Liver (tissue), 8 donors: ENCODE measurements at regions not wholly inside any gene's neighbourhood (a gene's known extent, or its start where the extent isn't known, plus 50 kb on each side); places are given as distances from the start of the nearest gene placed in this dataset.

Experiments
- DNase-seq: peaks from one replicate; pipeline ENCODE4 v3.0.0-alpha.2; 2017; ENCODE audit warnings: low spot score
- H3K27ac ChIP-seq, 2 donors: one replicate each; pipeline ENCODE4 v1.7.0; 2013; ENCODE audit warnings: inconsistent platforms in 2 of 2, low read length in 2 of 2, control low read depth in 1 of 2, low read depth in 1 of 2, mild to moderate bottlenecking in 1 of 2
- H3K27me3 ChIP-seq, 4 donors: one replicate each; pipeline versions ENCODE4 v1.6.1 to v1.7.0; 2013; ENCODE audit warnings: low read length in 3 of 4, inconsistent platforms in 1 of 4, mild to moderate bottlenecking in 1 of 4, moderate library complexity in 1 of 4; ENCODE audit not compliant: control insufficient read depth in 4 of 4, insufficient read depth in 4 of 4
- H3K36me3 ChIP-seq, 4 donors: one replicate each; pipeline versions ENCODE4 v1.6.1 to v1.7.0; 2013; ENCODE audit warnings: low read length in 3 of 4, mild to moderate bottlenecking in 3 of 4, low read depth in 1 of 4, moderate library complexity in 1 of 4; ENCODE audit not compliant: control insufficient read depth in 4 of 4, insufficient read depth in 3 of 4
- H3K4me1 ChIP-seq, 4 donors: one replicate each; pipeline versions ENCODE4 v1.6.1 to v1.7.0; 2013; ENCODE audit warnings: low read length in 3 of 4, mild to moderate bottlenecking in 3 of 4, moderate library complexity in 1 of 4; ENCODE audit not compliant: control insufficient read depth in 4 of 4, insufficient read depth in 4 of 4
- H3K4me3 ChIP-seq, 3 donors: one replicate each; pipeline versions ENCODE4 v1.6.1 to v1.7.0; 2013; ENCODE audit warnings: low read length in 3 of 3, control low read depth in 1 of 3, low read depth in 1 of 3, mild to moderate bottlenecking in 1 of 3
- H3K9ac ChIP-seq, 2 donors: one replicate each; pipeline ENCODE4 v1.7.0; 2013; ENCODE audit warnings: low read length in 2 of 2, mild to moderate bottlenecking in 2 of 2, moderate library complexity in 2 of 2, control low read depth in 1 of 2, low read depth in 1 of 2
- H3K9me3 ChIP-seq, 4 donors: one replicate each; pipeline versions ENCODE4 v1.6.1 to v1.7.0; 2013; ENCODE audit warnings: low read length in 3 of 4; ENCODE audit not compliant: control insufficient read depth in 4 of 4
- CTCF ChIP-seq: fragments of 150-350 bp; IDR thresholded peaks from 2 replicates; pipeline ENCODE4 v1.5.1; 2017; ENCODE audit warnings: improper control_type of control experiment, low read depth, low read length; ENCODE audit not compliant: missing input control
- EGR1 ChIP-seq, 2 donors: IDR thresholded peaks; 2 replicates each; pipeline ENCODE4 v1.6.1; 2016 to 2018; ENCODE audit warnings: antibody characterized with exemption in 2 of 2, low read depth in 2 of 2
- FOXA1 ChIP-seq: IDR thresholded peaks from 2 replicates; pipeline ENCODE4 v1.6.1; 2016; ENCODE audit warnings: antibody characterized with exemption
- FOXA2 ChIP-seq: IDR thresholded peaks from 2 replicates; pipeline ENCODE4 v1.6.1; 2016; ENCODE audit warnings: antibody characterized with exemption
- GABPA ChIP-seq, 2 donors: IDR thresholded peaks in 1 of 2; conservative IDR thresholded peaks in 1 of 2; 2 replicates each; pipeline ENCODE4 v1.6.1; 2016; ENCODE audit warnings: antibody characterized with exemption in 2 of 2, mild to moderate bottlenecking in 1 of 2, moderate library complexity in 1 of 2
- HNF4A ChIP-seq, 2 donors: conservative IDR thresholded peaks; 2 replicates each; pipeline ENCODE4 v1.6.1; 2016; ENCODE audit warnings: antibody characterized with exemption in 2 of 2, mild to moderate bottlenecking in 2 of 2
- HNF4G ChIP-seq: IDR thresholded peaks from 2 replicates; pipeline ENCODE4 v1.6.1; 2016; ENCODE audit warnings: antibody characterized with exemption
- JUND ChIP-seq, 2 donors: IDR thresholded peaks; 2 replicates each; pipeline ENCODE4 v1.6.1; 2016; ENCODE audit warnings: antibody characterized with exemption in 2 of 2
- MAX ChIP-seq: IDR thresholded peaks from 2 replicates; pipeline ENCODE4 v1.6.1; 2016; ENCODE audit warnings: antibody characterized with exemption
- RAD21 ChIP-seq, 2 donors: IDR thresholded peaks; 2 replicates each; pipeline ENCODE4 v1.6.1; 2016; ENCODE audit warnings: antibody characterized with exemption in 2 of 2, mild to moderate bottlenecking in 2 of 2
- REST ChIP-seq: IDR thresholded peaks from 2 replicates; pipeline ENCODE4 v1.6.1; 2016; ENCODE audit warnings: antibody characterized with exemption, mild to moderate bottlenecking
- RXRA ChIP-seq, 2 donors: IDR thresholded peaks; 2 replicates each; pipeline ENCODE4 v1.6.1; 2017 to 2018; ENCODE audit warnings: antibody characterized with exemption in 2 of 2, mild to moderate bottlenecking in 1 of 2
- SP1 ChIP-seq: IDR thresholded peaks from 2 replicates; pipeline ENCODE4 v1.6.1; 2018; ENCODE audit warnings: antibody characterized with exemption, mild to moderate bottlenecking
- TAF1 ChIP-seq: conservative IDR thresholded peaks from 2 replicates; pipeline ENCODE4 v1.6.1; 2016; ENCODE audit warnings: antibody characterized with exemption, mild to moderate bottlenecking
- YY1 ChIP-seq: IDR thresholded peaks from 2 replicates; pipeline ENCODE4 v1.6.1; 2016; ENCODE audit warnings: antibody characterized with exemption, mild to moderate bottlenecking
- WGBS: extraction: QIAGEN DNeasy Blood & Tissue Kit; methylation state at CpG from one replicate; pipeline ENCODE4 v1.1.7; 2013; 5-methylcytosine and 5-hydroxymethylcytosine counted together
- TF ChIP-seq, protein P1 (sequence below): IDR thresholded peaks from 2 replicates; pipeline ENCODE4 v1.6.1; 2016; ENCODE audit warnings: antibody characterized with exemption
- TF ChIP-seq, protein P2 (sequence below): IDR thresholded peaks from 2 replicates; pipeline ENCODE4 v1.6.1; 2016; ENCODE audit warnings: antibody characterized with exemption
- donor health status: healthy.
- donor health status: healthy.
- donor health status: healthy.
- donor health status: healthy.
- donor health status: healthy.

DNA sequence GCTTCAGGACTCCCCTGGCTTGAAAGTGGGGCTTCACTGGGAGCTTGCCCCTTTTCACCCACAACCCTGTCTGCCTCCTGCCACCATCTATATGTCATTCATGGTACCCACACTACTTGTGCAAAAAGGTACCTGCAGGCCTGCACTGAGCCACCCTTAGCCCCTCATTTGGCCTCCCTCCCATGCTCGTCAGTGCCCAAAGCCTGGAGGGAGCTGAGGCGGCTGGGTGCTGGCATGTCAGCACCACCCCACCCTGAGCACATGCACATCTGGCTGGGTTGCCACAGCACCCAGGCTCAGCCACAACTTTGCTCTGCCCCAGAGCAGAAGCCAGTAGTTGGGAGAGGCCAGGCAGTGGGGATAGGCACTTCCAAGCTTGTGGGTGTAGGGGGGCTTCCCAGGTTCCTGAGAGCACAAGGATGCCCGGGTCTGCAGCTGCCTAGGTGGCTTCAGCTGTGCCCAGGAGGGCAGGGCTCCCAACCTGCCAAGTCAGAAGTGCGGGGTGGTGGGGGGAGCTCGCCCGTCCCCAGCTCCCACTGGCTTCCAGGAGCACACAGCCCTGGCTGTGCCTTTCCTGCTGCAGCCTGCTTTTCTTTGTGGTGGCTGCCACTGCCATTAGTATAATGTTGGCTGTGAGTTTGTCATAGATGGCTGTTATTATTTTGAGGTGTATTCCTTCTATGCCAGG, 1054.6 kb upstream of the EPHA6 start (continued):
- TF ChIP-seq, protein P1, sequence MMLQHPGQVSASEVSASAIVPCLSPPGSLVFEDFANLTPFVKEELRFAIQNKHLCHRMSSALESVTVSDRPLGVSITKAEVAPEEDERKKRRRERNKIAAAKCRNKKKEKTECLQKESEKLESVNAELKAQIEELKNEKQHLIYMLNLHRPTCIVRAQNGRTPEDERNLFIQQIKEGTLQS: no peak
- no peak for TF ChIP-seq EGR1 (IDR thresholded peaks at IDR 0.05; ENCODE audit: low read depth in 2 of 2)
- no peak for TF ChIP-seq FOXA2
- no peak for TF ChIP-seq HNF4G
- no peak for TF ChIP-seq YY1
- no peak for TF ChIP-seq JUND (IDR thresholded peaks at IDR 0.05)

- 68% methylated on average over 5 of the region's 5 CpGs for WGBS
- DNase-seq: no peak
- no peak overlapping the region for H3K9ac ChIP-seq
Measured at GRCh38 chr3:95775486-95776094, 1038.8 kb upstream of the EPHA6 start.

DNA sequence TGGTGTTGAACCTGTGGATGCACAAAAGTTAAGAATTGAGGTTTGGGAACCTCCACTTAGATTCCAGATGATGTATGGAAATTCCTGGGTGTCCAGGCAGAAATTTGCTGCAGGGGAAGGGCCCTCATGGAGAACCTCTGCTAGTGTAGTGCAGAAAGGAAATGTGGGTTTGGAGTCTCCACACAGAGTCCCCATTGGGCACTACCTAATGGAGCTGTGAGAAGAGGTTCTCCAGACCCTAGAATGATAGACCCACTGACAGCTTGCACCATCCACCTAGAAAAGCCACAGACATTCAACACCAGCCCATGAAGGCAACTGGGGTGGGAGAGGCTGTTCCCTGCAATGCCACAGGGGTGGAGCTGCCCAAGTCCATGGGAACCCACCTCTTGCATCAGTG, 1032.8 kb upstream of the EPHA6 start:
- no peak for DNase-seq
- H3K27ac ChIP-seq: no peak overlapping the region
- no peak overlapping the region for H3K4me3 ChIP-seq
- no peaks in the 10 kb centered on the region for H3K4me1 ChIP-seq
- no peaks in the 10 kb centered on the region for H3K36me3 ChIP-seq
- TF ChIP-seq HNF4A (conservative IDR thresholded peaks at IDR 0.05): no peak
- TF ChIP-seq HNF4G: no peak
- TF ChIP-seq, protein P2, sequence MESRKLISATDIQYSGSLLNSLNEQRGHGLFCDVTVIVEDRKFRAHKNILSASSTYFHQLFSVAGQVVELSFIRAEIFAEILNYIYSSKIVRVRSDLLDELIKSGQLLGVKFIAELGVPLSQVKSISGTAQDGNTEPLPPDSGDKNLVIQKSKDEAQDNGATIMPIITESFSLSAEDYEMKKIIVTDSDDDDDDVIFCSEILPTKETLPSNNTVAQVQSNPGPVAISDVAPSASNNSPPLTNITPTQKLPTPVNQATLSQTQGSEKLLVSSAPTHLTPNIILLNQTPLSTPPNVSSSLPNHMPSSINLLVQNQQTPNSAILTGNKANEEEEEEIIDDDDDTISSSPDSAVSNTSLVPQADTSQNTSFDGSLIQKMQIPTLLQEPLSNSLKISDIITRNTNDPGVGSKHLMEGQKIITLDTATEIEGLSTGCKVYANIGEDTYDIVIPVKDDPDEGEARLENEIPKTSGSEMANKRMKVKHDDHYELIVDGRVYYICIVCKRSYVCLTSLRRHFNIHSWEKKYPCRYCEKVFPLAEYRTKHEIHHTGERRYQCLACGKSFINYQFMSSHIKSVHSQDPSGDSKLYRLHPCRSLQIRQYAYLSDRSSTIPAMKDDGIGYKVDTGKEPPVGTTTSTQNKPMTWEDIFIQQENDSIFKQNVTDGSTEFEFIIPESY: no peak
- TF ChIP-seq REST: no peak
- no peak for TF ChIP-seq FOXA1
- TF ChIP-seq SP1: no peak
- TF ChIP-seq RAD21 (IDR thresholded peaks at IDR 0.05): no peak
- no peak for TF ChIP-seq CTCF
- no peak for TF ChIP-seq JUND (IDR thresholded peaks at IDR 0.05)
- TF ChIP-seq MAX: no peak
- TF ChIP-seq RXRA (IDR thresholded peaks at IDR 0.05): no peak
- TF ChIP-seq GABPA (IDR thresholded peaks at IDR 0.05 in 1 of 2, conservative IDR thresholded peaks at IDR 0.05 in 1 of 2): no peak
- TF ChIP-seq, protein P1: no peak
- TF ChIP-seq TAF1: no peak
- no peaks in the 10 kb centered on the region for H3K9me3 ChIP-seq
- no peaks in the 10 kb centered on the region for H3K27me3 ChIP-seq
- H3K9ac ChIP-seq: no peak overlapping the region

More at GRCh38 chr3:95775486-95776094, 1038.8 kb upstream of the EPHA6 start:
- Histone ChIP-seq H3K4me1 (no peaks in the 10 kb centered on the region), H3K36me3 (no peaks in the 10 kb centered on the region), H3K27ac (no peak overlapping the region), H3K27me3 (no peaks in the 10 kb centered on the region), H3K9me3 (peaks cover 0 to 11% (median 0%) of the 10 kb centered on the region in 4 donors), H3K4me3 (no peak overlapping the region)
- no peak for TF ChIP-seq GABPA (IDR thresholded peaks at IDR 0.05 in 1 of 2, conservative IDR thresholded peaks at IDR 0.05 in 1 of 2)
- TF ChIP-seq MAX: no peak
- no peak for TF ChIP-seq HNF4G
- no peak for TF ChIP-seq YY1
- TF ChIP-seq FOXA2: no peak
